A673 (cell line): ENCODE measurements at regions not wholly inside any gene's neighbourhood (a gene's known extent, or its start where the extent isn't known, plus 50 kb on each side); places are given as distances from the start of the nearest gene placed in this dataset.

ENCODE experiments used
- BruUV-seq: library from RNA; stranded (reverse); fragments of 400-500 nt; replicated peaks from 2 replicates; lab custom pipeline; 2021; lab: Mats Ljungman, UMichigan
- CTCF ChIA-PET: fragments of 300-600 bp; sonication (Branson Sonifier 250); formaldehyde crosslinking; loops from one replicate; lab custom pipeline; 2022; ENCODE audit warnings: antibody characterized with exemption; lab: Charles Lee
- POLR2A ChIA-PET: fragments of 300-600 bp; sonication (Branson Sonifier 250); formaldehyde crosslinking; loops from one replicate; lab custom pipeline; 2022; ENCODE audit warnings: antibody characterized with exemption; ENCODE audit not compliant: low non-redundant PET; lab: Charles Lee
- DNase-seq: peaks from one replicate; pipeline ENCODE4 v3.0.0-alpha.2; 2015; ENCODE audit warnings: low spot score
- H3K27ac ChIP-seq: fragments of 200-600 bp; sonication (generic); 2 replicates; pipeline ENCODE4 v1.5.1; 2016; ENCODE audit warnings: mixed run types, low read depth, mild to moderate bottlenecking, mixed read lengths, antibody characterized with exemption, low read length; ENCODE audit not compliant: poor library complexity, severe bottlenecking
- H3K27me3 ChIP-seq: fragments of 200-600 bp; sonication (generic); replicated peaks from 2 replicates; pipeline ENCODE4 v1.6.1; 2017; ENCODE audit warnings: mixed run types, low read depth, mild to moderate bottlenecking, mixed read lengths, antibody characterized with exemption, low read length; ENCODE audit not compliant: insufficient read depth, poor library complexity
- H3K36me3 ChIP-seq: fragments of 200-600 bp; sonication (generic); 2 replicates; pipeline ENCODE4 v1.6.1; 2016; ENCODE audit warnings: mixed run types, mild to moderate bottlenecking, mixed read lengths, antibody characterized with exemption, low read length; ENCODE audit not compliant: insufficient read depth, poor library complexity, severe bottlenecking
- H3K4me1 ChIP-seq: fragments of 200-600 bp; sonication (generic); 2 replicates; pipeline ENCODE4 v1.6.1; 2017; ENCODE audit warnings: mixed run types, mild to moderate bottlenecking, mixed read lengths, antibody characterized with exemption, low read length; ENCODE audit not compliant: insufficient read depth, poor library complexity, severe bottlenecking
- H3K4me3 ChIP-seq: fragments of 200-600 bp; sonication (generic); 2 replicates; pipeline ENCODE4 v1.5.1; 2016; ENCODE audit warnings: low read depth, mixed run types, mild to moderate bottlenecking, mixed read lengths, low read length; ENCODE audit not compliant: poor library complexity, severe bottlenecking
- H3K9me3 ChIP-seq: fragments of 200-600 bp; sonication (generic); 2 replicates; pipeline ENCODE4 v1.6.1; 2016; ENCODE audit warnings: mixed run types, low read depth, mild to moderate bottlenecking, mixed read lengths, antibody characterized with exemption, low read length; ENCODE audit not compliant: poor library complexity, severe bottlenecking
- CTCF ChIP-seq: fragments of 300-800, 200-600 bp; sonication (generic); conservative IDR thresholded peaks from 2 replicates; pipeline ENCODE4 v1.5.1; 2017; ENCODE audit warnings: low read depth, mild to moderate bottlenecking, antibody characterized with exemption, low read length, moderate library complexity, mixed read lengths
- EZH2 ChIP-seq: fragments of 200-600 bp; sonication (generic); IDR thresholded peaks from 2 replicates; pipeline ENCODE4 v1.6.1; 2017; ENCODE audit warnings: borderline replicate concordance, low read depth, mild to moderate bottlenecking, mixed read lengths, antibody characterized with exemption, low read length; ENCODE audit not compliant: poor library complexity, severe bottlenecking
- intact Hi-C: fragments of 100-400 bp; cut with micrococcal nuclease; formaldehyde crosslinking; loops from one replicate; pipeline ENCODE4 v1.10.0; 2022; ENCODE audit not compliant: unreplicated experiment

- CTCF ChIA-PET, result no interaction called here
- DNase-seq, result no peak
- TF ChIP-seq CTCF (no peak), EZH2 (no peak)
- no TSS peak for BruUV-seq
- no peak overlapping the region for H3K27ac ChIP-seq
- no peak overlapping the region for H3K4me3 ChIP-seq
- peaks cover 1% of the 10 kb centered on the region for H3K9me3 ChIP-seq
- H3K27me3 ChIP-seq, result no peaks in the 10 kb centered on the region
- H3K36me3 ChIP-seq, result no peaks in the 10 kb centered on the region
- POLR2A ChIA-PET, result no interaction called here
- no peaks in the 10 kb centered on the region for H3K4me1 ChIP-seq
- intact Hi-C loops, result no loop called here
Measured at GRCh38 chr11:29214833-29215232, 802.0 kb downstream of the KCNA4 start.

- POLR2A ChIA-PET, result interaction anchor here (0.6 kb wide), 1 partner anchor 602 kb away, joined by 4 read pairs; no protein-coding TSS in a partner anchor
- H3K27me3 ChIP-seq, result no peaks in the 10 kb centered on the region
- H3K4me1 ChIP-seq, result no peaks in the 10 kb centered on the region
- H3K36me3 ChIP-seq, result no peaks in the 10 kb centered on the region
- intact Hi-C loops, result no loop called here
- H3K4me3 ChIP-seq, result no peak overlapping the region
- TF ChIP-seq CTCF, result no peak
- no peak for TF ChIP-seq EZH2
- no peak overlapping the region for H3K27ac ChIP-seq
- BruUV-seq, result no TSS peak
- DNase-seq, result no peak
- H3K9me3 ChIP-seq, result no peaks in the 10 kb centered on the region
- CTCF ChIA-PET, result no interaction called here
Measured at GRCh38 chr11:29211202-29211601, 805.6 kb downstream of the KCNA4 start.

GRCh38 chr11:29210426-29210825 lies 806.4 kb downstream of the KCNA4 start:
- Histone ChIP-seq H3K27me3 (no peaks in the 10 kb centered on the region), H3K4me3 (no peak overlapping the region), H3K27ac (no peak overlapping the region), H3K9me3 (no peaks in the 10 kb centered on the region), H3K36me3 (no peaks in the 10 kb centered on the region), H3K4me1 (no peaks in the 10 kb centered on the region)
- TF ChIP-seq EZH2, result no peak
- TF ChIP-seq CTCF, result no peak
- no peak for DNase-seq
- ChIA-PET POLR2A (no interaction called here), CTCF (no interaction called here)
- intact Hi-C loops, result no loop called here
- BruUV-seq, result no TSS peak
